HG03196 (cell line): ENCODE measurements at regions not wholly inside any gene's neighbourhood (a gene's known extent, or its start where the extent isn't known, plus 50 kb on each side); places are given as distances from the start of the nearest gene placed in this dataset.

Experiments
- ATAC-seq: cut with Tn5 transposase; IDR thresholded peaks from one replicate; pipeline ENCODE4 v1.9.1; 2021; ENCODE audit not compliant: unreplicated experiment

DNA sequence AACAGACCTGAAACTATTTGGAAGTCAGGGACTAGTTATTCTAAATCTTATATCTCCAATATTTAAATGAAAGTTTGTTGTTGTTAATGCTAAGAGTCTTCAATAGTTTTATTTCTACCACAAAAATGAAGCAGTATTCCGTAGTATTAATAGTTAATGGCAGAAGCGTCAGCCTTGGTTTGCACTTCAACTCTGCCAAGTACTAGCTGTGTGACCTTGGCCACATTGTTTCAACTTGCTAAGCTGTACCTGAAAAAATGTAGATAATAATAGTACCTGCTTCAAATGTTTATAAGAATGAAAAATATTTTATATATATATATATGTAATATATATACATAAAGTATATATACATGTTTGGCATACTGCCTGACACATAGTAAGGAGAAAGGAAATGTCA is 354.6 kb upstream of the SATB1 start:
- ATAC-seq = no peak

DNA sequence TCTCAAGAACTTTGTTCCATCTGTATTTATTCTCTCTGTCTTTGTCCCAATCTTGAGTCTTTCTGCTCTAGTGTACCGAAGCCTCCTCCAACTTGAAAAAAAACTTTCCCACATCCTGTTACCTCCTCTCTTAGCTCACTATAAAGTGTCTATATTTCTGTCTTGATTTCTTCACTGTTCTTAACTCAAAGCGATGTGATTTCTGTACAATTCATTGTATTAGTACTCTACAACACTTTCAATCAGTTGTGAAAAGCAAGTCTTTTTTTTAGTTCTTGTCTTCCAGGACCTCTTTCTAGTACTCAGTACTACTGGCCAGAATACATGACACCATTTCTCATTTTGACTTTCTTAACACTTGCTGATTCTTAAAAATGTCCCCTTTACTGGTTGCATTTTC is 353.5 kb upstream of the SATB1 start:
- ATAC-seq = no peak

DNA sequence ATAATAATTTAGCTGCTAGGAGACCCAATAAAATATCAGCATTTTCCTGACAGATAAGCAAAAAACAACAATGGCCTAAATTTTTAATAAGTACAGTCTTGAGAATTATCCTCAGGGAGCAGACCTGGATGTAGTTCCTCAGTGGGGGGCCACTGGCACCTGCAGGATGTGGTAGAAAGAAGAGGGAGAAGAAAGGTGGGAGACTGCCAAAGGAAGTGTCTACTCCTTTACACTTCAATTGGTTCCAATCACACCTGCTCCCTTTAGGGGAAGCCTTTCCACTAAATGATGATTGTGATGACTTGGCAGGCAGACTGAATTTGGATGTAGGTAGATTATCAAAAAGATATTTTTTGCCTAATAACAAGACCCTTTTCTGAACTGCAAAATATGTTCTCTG is 353.0 kb upstream of the SATB1 start:
- no peak for ATAC-seq

DNA sequence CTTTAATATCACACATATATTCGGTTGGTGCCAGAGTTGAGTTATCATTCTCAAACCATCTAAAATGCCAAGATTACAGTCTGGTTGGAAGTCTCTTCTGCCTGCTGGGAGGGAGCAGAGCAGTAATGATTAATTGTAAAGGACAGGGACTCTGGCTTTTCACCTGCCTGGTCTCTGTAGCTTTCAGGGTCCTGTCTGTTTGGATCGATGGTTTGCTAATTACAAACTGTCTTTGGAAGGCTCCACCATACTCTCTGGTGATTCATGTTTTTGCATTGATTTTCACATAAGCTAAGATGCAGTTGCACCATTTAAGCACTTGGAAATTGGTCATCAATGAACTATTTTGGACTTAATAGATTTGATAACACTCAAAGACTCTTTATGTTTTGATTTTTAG is 350.4 kb upstream of the SATB1 start:
- no peak for ATAC-seq

DNA sequence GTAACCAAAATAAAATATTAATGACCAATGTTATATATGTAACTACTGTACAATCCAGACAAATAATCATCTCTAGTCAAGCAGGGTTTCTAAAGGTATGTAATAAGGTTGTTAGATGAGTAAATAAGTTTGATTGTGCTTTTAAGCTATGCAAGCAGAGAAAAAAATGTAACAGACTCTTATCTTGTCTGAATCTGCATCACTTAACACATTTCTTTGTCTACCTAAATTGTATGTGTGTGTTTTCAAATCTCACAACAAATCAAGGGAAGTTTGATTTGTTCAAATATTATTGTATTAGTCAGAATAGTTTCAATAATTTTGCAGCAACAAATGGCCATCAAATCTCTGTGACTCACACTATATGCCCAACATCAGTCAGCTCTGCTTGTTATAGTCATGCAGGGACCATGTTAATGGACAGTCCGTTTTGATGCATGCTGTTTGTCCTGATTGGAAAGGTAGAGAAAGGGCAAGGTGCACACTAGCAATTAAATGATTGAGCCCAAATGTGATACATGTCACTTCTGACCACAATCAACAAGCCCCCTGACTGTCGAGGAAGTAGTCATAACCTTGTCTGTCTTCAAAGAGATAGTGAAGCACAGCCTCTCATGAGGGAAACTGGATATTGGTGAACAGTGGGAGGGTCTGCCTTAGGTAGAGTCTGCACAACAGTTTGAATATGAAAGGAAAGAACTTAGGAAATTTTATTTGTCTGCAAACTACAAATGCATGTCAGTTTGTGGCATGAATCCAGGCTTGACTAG is 349.4 kb upstream of the SATB1 start:
- no peak for ATAC-seq

DNA sequence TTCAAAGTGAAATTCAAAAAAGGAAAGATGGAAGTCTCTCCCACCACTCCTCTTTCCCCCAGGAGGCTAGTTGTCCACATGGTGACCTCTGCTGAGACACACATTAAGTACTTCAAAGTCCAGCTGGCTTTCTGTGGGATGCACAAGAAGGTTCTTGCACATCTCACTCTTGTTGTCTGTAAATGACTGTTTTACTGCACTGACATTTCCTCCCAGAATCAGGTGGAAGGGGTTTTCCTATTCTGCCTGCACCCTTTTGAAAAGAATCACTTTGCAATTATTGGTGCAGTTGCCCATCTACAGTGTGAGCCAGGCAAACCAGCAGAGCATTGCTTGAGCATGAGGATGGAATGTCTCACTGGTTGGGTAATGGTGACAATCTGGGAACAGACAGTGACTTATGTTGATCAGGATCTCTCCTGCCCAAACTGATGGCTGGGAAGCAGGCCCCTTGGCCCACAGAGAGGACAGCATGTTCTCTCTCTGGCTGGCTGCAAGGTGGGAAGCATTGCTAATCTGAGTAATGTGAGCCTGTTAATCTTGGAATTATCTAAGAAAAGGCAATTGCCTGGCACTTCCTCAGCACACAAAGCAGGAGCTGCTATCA is 347.7 kb upstream of the SATB1 start:
- ATAC-seq = no peak

DNA sequence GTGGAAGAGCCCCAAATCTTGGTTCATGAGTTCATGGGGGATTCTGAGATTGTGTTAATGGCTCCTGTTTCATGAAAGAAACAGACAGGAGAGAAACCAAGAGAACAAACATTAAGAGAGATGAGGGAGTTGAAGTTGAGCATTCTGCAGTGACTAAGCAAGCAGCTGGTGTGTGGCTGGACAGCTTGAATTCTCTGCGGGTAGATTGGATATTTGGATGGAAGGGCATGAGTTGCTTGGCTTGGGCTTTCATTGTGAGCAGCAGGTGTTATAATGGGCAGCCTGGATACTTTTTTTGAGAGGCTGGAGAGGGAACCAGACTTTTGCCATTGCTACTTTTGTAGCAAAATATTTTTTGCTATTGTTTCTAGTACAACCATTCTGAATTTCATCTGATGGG is 346.8 kb upstream of the SATB1 start:
- ATAC-seq = no peak

DNA sequence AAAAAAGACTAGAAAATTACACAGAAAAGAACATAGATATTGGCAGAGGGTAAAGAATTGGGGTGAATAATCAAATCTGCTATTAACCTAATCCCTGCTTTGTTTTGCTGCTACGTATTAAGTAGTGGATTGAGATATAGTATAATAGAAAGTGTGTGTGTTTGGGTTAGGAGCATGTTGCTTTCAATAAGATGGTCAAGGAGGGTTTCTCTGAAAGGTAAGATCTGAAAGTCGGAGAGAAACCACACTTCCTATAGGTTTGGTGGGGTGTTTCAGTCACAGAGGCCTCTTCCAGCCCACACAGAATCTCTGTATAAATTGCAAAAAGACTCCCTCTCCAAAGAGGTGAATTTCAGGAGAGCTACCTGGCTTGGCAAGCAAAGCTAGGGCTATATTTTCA is 345.7 kb upstream of the SATB1 start:
- no peak for ATAC-seq

DNA sequence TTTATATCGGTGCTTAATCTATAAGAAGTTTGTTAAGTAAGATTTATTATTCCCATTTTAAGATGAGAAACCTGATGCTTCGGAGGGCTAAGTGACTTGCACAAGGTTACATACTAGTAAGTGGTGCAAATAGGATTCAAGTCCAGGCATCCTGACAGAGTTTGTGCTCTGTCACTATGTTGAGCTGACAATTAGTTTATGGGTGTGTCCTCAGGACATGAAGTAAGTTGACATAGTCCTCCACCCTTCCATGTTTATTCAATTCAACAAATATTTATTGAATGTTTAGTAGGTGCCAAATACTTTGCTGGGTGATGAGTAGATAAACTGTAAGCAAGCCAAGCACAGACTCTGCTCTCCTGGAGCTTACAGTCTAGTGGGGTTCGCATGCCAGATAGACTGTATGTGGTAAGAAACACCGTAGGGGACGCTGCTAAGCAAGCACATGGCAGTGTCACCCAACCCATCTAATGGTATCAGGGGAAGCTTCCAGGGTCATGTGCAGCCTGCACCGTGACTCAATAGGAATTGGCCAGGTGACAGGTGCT is 342.7 kb upstream of the SATB1 start:
- ATAC-seq = no peak

DNA sequence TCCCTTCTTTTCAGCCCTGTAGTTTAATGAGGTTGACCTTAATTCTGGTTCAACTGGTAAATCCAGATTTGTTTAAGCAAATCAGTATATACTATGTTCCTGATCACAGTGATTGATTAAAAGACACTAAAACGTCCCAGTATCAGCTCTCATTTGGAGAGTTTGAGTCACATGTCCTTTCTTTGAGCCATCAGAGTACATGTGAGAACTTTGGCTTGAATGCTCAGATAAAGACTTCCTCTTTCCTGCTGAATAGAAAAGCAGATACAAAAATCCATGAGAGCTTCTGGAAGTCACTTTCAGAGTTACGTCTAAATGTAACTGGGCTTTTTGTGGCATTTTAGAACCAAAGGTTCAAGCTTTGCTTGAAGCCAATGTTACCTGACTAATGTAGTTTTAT is 341.8 kb upstream of the SATB1 start:
- no peak for ATAC-seq

DNA sequence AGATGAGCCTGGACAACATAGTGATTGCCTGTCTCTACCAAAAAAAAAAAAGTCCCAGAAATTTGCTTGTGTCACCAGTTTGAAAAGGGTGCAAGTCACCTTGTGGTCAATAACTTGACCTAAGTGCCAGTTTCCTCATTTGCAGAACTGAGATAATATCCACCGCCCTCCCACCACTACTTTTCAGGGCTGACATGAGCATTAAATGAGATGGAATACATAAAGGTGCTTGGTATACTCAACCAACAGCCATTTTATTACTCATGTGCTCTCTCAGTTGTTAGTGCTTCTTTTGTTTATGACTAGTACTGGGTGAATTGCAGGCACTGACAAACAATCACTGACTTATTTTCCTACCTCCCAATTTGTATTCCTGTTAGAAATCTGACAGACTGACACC is 340.5 kb upstream of the SATB1 start:
- ATAC-seq = no peak

DNA sequence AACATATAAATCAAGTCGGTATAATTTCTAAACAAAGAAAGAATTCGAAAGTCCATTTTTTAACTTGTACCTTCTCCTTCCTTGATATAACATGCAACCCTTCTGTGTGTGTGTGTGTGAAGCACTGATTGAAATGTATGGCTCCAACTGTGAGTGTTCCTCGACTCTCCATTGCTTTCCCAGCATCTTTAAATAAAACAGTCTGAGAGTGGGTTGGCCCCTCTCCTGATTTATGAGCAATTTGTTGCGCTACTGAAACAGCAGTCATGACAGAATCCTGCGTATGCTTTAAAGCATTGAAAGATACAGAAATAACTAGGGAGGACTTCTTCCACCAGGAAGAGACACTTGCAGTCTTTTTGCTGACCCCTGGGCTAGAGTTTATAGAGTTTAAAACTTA is 340.0 kb upstream of the SATB1 start:
- ATAC-seq = no peak

DNA sequence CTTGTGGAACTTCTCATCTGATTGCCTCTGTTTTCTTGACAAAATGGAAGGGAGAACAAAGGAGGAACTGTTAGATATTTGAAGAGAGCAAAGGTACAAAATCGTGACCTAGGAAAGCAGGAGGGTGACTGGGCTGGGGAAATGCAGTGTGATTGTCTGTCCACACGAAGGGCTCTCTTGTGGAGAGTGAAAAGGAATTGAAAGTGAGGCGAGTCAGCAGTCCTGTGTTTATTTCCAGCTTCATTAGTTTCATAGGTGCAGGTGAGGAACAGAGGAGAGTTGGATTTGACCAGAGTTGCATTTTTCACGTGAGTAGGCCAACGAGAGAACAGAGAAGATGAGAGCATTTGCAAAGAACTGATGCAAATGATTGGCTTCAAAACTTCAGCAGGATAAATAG is 336.4 kb upstream of the SATB1 start:
- ATAC-seq = no peak

DNA sequence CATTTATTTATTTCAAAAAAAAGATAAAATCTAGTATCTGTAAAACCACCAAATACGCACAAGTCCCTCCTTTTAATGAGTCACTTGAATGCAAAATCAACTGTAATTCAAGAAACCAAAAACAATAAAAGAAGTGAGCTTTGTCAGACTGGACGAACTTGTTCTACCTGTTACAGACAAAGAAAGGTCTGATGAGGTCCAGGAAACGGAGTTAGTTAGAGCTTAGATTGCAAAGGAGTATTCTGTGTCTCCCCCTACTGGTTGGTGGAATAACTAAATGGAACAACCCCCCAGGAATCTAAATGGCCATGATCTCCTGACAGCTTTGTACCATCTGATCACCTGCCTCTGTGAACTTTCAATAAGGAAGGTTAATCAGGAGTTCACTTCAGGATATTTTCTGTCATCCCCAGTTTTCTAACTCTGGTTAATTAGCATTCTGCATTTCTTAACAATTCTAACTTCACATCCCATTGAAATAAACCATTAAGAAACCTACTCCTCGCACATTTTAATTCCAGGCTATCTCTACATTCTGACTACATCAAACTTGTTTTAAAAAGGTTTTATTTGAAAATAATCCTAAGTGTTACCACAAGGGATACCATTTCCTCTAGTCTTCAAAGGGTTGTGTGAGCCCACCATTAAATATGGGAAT is 333.0 kb upstream of the SATB1 start:
- peak; percentile 96 for ATAC-seq

DNA sequence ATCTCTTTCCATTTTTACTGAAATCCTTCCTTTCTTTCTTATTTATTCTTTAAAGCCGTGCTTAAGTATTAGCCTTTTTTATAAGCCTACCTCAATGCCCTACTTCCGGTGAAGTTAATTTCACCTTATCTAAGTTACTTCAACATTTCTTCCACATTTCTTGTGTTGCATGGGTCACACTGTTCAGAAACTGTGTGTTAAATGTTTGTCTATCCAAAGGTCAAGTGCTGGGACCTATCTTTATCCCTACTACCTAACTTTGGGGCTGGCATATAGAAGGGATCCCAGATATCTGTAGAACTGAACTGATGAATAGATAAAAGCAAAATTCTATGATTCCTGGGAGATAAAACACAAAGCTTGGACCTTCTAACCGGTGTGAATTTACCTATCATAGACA is 332.3 kb upstream of the SATB1 start:
- ATAC-seq = no peak

DNA sequence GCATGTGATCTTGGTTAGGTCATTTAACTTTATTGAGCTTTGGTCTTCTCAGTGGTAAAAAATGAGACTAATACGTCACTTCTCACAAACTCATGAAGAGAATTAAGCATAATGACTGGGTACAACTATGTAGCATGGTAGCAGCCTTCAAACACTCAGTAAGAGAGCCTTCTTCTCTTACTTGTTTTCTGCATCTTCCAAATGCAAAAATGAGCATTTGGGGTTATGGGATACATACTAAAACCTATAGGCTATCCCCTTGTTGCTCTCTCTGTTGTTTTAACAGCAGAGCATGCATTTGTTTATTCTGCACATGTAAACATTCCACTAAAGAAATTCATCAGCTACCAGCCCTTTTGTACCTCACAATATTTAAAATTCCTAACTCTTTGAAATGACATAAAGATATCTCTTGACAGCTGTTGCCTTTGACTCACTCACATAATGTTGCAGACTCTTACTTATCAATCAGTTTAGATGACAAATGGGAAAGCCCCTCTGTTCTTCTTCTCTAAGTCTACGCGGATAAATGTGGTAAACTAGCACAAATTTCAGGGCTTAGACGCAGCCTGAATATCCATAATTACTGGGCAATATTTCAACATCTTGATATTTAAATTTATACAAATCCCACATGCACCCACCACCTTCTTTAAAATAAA is 327.3 kb upstream of the SATB1 start:
- ATAC-seq = no peak

DNA sequence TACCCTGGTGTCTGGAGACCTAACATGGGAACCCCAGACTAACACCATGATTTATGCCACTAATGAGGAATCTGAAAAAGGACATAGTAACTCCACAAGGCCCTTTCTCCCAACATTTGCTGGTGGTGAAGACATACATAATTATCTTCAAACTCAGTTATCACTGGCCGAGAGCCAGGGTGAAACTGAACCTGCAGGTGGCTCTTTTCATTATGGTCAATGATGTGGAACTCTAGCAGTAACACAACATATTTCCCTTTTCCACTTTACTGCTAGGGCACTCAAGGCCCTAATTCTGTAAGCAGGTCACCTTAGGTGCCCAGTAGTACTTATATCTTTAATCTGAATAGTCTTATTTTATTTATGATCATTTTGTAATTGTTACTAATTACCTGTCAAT is 326.4 kb upstream of the SATB1 start:
- no peak for ATAC-seq

DNA sequence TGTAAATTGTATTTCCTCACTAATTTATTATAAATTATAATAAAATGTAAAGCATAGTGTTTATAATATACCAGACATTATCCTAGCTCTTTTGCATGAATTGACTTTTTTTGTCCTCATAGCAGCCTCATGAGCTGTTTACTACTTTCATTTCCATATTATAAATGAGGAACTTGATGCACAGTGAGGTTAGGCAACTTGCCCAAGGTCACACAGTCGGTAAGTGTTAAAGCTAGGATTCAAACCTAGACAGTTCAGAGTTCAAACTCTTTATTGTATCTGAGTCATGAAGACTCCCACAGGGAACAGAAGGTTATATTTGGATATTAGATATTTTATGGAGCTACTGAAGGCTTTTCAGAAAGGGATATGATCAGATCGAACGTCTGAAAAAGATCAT is 322.2 kb upstream of the SATB1 start:
- ATAC-seq = no peak

DNA sequence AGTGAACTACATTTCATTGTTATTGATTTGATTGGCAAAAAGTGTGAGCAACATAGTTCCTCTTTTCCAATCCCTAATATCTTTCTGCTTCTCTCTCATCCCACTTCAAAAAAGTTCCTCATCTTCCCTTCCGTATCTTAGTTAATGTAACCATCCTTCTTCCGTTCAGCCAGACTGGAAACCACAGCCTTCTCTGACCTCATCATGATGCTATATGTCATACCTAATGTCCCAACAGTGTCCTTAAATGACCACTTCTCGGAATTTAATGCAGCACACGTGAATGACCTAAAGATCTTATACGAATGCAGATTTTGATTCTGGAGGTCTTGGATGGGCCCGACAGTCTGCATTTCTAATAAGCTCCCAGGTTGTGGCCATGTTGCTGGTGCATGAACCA is 320.3 kb upstream of the SATB1 start:
- no peak for ATAC-seq

DNA sequence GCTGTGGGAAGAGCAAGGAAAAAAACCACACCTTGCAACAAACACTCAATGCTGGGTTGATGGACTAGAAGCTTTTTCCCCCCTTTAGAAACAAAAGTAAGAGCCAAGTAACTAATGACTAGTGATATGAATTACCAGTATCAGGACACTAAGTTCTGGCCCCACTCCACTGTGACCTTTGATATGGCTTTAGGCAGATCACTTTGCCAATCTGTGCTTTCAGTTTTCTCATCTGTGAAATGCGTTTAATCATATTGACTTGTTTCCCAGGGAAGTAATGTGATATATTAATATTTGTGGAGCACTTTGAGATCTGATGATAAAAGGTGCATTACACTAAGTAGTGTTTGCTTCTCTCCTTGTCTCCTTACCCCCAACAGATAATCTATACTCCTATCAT is 319.3 kb upstream of the SATB1 start:
- no peak for ATAC-seq

DNA sequence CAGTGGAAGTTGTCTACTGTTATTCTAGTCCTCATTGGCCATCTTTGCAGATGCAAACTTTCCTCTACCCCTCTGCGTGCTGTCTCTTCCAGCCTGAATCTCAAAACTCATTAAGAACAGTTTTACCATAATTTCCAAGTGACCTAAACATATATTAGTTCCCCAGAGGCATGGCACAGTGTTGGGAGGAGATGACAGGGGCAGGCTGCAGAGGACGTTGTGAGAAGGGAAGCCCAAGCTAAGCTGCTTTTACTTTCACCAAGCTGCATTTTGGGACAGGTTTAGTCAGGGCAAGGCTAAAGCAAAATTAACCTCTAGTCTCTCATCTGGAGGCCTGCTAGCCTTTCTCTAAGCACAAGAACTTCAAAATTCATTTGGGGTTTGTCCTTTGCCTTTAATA is 318.6 kb upstream of the SATB1 start:
- ATAC-seq = no peak
